ENCODE measurements at regions not wholly inside any gene's neighbourhood (a gene's known extent, or its start where the extent isn't known, plus 50 kb on each side); places are given as distances from the start of the nearest gene placed in this dataset.
"Not testable (repeated sequence)": the region's sequence is repeated elsewhere in the genome, so short reads cannot be mapped to it uniquely, and the experiment has no call there.

- no peak for DNase-seq
Observed at GRCh38 chr4:13763707-13764106, 136.2 kb upstream of the BOD1L1 start.

- DNase-seq = no peak
Observed at GRCh38 chr4:13765539-13765938, 138.0 kb upstream of the BOD1L1 start.

GRCh38 chr4:13766761-13767540 lies 139.4 kb upstream of the BOD1L1 start:
- DNase-seq = no peak

- DNase-seq = no peak
Observed at GRCh38 chr4:13777341-13777740, 149.8 kb upstream of the BOD1L1 start.

GRCh38 chr4:13778367-13778766 lies 150.8 kb upstream of the BOD1L1 start:
- no peak for DNase-seq

GRCh38 chr4:13782231-13782630 lies 154.7 kb upstream of the BOD1L1 start:
- no peak for DNase-seq

- peak; percentile 69 for DNase-seq
Observed at GRCh38 chr4:13783800-13784411, 156.4 kb upstream of the BOD1L1 start.

- peak; percentile 80 for DNase-seq
Observed at GRCh38 chr4:13793020-13793710, 165.6 kb upstream of the BOD1L1 start.

GRCh38 chr4:13794819-13795565 lies 167.5 kb upstream of the BOD1L1 start:
- DNase-seq = peak; percentile 38

GRCh38 chr4:13797061-13797460 lies 169.5 kb upstream of the BOD1L1 start:
- DNase-seq = no peak

- DNase-seq = peak; percentile 17
Observed at GRCh38 chr4:13815231-13815630, 187.7 kb upstream of the BOD1L1 start.

- no peak for DNase-seq
Observed at GRCh38 chr4:13816472-13816871, 188.9 kb upstream of the BOD1L1 start.

GRCh38 chr4:13821522-13821921 lies 194.0 kb upstream of the BOD1L1 start:
- no peak for DNase-seq

GRCh38 chr4:13825822-13826221 lies 198.3 kb upstream of the BOD1L1 start:
- not testable (repeated sequence) for DNase-seq

- DNase-seq = no peak
Observed at GRCh38 chr4:13829457-13829856, 201.9 kb upstream of the BOD1L1 start.

GRCh38 chr4:13830449-13830848 lies 202.9 kb upstream of the BOD1L1 start:
- no peak for DNase-seq

GRCh38 chr4:13833171-13833804 lies 205.8 kb upstream of the BOD1L1 start:
- DNase-seq = no peak

GRCh38 chr4:13836946-13837912 lies 209.7 kb upstream of the BOD1L1 start:
- DNase-seq = peak; percentile 10

GRCh38 chr4:13840502-13841190 lies 213.1 kb upstream of the BOD1L1 start:
- no peak for DNase-seq

- no peak for DNase-seq
Observed at GRCh38 chr4:13844740-13845139, 217.2 kb upstream of the BOD1L1 start.

- no peak for DNase-seq
Observed at GRCh38 chr4:13849778-13850177, 222.3 kb upstream of the BOD1L1 start.

Measured in hematopoietic multipotent progenitor cell treated with erythropoietin and hydrocortisone succinate and interleukin-3 and kit ligand, for 4 days (in vitro differentiated cells).